ENCODE measurements at regions not wholly inside any gene's neighbourhood (a gene's known extent, or its start where the extent isn't known, plus 50 kb on each side); places are given as distances from the start of the nearest gene placed in this dataset.

DNA sequence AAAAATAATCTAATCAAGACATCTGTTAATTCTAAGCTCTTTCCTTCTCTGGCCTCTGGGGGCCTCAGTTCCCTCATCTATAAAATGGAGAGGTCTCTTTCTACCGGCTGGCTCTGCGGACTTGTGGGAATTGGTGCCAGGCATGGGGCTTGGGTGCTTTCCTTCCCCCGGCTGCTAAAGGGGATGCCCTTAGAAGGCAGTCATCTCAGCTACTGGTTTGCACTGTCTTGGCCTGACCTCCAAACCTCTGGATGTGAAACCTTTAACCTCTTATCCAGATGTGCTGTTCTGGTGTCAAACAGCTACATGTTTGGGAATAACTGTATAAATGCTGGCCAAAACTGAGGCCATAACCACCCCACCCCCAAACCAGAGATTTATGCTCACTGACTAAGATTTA, 320.0 kb downstream of the RPS24 start:
- Mint-ChIP-seq H3K4me1 (ENCODE audit: unreplicated experiment) (no peaks in the 10 kb centered on the region), H3K27me3 (ENCODE audit: unreplicated experiment) (peaks cover 3% of the 10 kb centered on the region), H3K9me3 (ENCODE audit: unreplicated experiment) (no peaks in the 10 kb centered on the region), H3K27ac (ENCODE audit: unreplicated experiment) (no peak overlapping the region), H3K4me3 (ENCODE audit: unreplicated experiment) (no peak overlapping the region), H3K36me3 (ENCODE audit: low read depth, unreplicated experiment) (no peaks in the 10 kb centered on the region)
- TF ChIP-seq, protein P1, sequence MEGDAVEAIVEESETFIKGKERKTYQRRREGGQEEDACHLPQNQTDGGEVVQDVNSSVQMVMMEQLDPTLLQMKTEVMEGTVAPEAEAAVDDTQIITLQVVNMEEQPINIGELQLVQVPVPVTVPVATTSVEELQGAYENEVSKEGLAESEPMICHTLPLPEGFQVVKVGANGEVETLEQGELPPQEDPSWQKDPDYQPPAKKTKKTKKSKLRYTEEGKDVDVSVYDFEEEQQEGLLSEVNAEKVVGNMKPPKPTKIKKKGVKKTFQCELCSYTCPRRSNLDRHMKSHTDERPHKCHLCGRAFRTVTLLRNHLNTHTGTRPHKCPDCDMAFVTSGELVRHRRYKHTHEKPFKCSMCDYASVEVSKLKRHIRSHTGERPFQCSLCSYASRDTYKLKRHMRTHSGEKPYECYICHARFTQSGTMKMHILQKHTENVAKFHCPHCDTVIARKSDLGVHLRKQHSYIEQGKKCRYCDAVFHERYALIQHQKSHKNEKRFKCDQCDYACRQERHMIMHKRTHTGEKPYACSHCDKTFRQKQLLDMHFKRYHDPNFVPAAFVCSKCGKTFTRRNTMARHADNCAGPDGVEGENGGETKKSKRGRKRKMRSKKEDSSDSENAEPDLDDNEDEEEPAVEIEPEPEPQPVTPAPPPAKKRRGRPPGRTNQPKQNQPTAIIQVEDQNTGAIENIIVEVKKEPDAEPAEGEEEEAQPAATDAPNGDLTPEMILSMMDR (IDR thresholded peaks at IDR 0.05; ENCODE audit: unreplicated experiment), result no peak
- no peak for DNase-seq (ENCODE audit: low spot score)

DNA sequence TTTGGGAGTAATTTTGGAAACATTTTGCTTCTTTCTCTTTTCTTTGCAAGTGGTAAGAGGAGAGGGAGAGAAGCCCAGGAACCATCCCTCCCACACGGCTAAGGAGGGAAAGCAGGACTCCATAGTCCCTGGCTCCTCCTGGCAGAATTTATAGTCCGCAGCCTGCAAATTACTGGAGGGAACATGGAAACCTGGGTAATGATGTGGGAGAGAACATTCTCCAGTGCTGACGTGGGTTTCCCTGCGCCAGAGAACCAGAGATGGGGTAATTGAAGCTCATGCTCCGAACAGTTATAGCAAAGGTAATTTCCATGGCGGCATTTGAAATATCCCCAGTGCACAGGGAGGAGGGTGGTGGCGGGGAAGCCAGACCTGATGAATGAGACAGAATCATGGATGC, 320.4 kb downstream of the RPS24 start:
- Mint-ChIP-seq H3K4me1 (ENCODE audit: unreplicated experiment) (no peaks in the 10 kb centered on the region), H3K27me3 (ENCODE audit: unreplicated experiment) (peaks cover 3% of the 10 kb centered on the region), H3K36me3 (ENCODE audit: low read depth, unreplicated experiment) (no peaks in the 10 kb centered on the region), H3K27ac (ENCODE audit: unreplicated experiment) (no peak overlapping the region), H3K9me3 (ENCODE audit: unreplicated experiment) (no peaks in the 10 kb centered on the region), H3K4me3 (ENCODE audit: unreplicated experiment) (no peak overlapping the region)
- TF ChIP-seq, protein P1 (IDR thresholded peaks at IDR 0.05; ENCODE audit: unreplicated experiment), result no peak
- DNase-seq (ENCODE audit: low spot score), result no peak

DNA sequence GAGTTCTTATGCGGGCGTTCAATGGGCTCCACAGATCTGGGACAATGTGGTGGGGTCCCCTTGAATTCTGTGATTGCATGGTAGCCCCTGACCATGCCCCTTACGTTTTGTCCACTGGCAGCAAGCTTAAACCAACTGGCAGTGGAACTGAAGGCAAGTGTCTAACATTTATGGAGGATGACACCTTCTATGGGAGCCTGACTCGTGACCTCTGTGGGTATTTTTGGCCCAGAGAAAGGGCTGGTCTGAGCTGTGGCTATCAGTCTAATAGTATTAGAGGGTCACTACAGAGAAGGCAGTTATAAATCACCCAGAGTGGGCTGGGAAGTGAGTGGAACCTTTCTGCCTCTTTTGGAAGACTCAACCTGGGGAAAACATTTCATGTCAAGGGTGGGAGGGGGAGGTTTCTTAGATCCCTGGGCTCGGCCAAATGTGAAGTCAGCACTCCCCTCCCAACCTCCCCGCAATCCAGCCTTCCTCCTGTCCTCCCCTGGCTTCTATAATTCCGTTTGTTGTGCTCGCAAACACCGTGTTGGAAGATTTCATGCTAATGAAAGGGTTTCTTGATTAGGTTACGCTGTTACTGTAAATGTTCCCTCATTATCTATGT, 322.7 kb downstream of the RPS24 start:
- Mint-ChIP-seq H3K27me3 (ENCODE audit: unreplicated experiment) (peaks cover 7% of the 10 kb centered on the region), H3K9me3 (ENCODE audit: unreplicated experiment) (no peaks in the 10 kb centered on the region), H3K27ac (ENCODE audit: unreplicated experiment) (no peak overlapping the region), H3K4me3 (ENCODE audit: unreplicated experiment) (no peak overlapping the region), H3K4me1 (ENCODE audit: unreplicated experiment) (no peaks in the 10 kb centered on the region), H3K36me3 (ENCODE audit: low read depth, unreplicated experiment) (no peaks in the 10 kb centered on the region)
- DNase-seq (ENCODE audit: low spot score), result no peak
- TF ChIP-seq, protein P1 (IDR thresholded peaks at IDR 0.05; ENCODE audit: unreplicated experiment), result no peak

DNA sequence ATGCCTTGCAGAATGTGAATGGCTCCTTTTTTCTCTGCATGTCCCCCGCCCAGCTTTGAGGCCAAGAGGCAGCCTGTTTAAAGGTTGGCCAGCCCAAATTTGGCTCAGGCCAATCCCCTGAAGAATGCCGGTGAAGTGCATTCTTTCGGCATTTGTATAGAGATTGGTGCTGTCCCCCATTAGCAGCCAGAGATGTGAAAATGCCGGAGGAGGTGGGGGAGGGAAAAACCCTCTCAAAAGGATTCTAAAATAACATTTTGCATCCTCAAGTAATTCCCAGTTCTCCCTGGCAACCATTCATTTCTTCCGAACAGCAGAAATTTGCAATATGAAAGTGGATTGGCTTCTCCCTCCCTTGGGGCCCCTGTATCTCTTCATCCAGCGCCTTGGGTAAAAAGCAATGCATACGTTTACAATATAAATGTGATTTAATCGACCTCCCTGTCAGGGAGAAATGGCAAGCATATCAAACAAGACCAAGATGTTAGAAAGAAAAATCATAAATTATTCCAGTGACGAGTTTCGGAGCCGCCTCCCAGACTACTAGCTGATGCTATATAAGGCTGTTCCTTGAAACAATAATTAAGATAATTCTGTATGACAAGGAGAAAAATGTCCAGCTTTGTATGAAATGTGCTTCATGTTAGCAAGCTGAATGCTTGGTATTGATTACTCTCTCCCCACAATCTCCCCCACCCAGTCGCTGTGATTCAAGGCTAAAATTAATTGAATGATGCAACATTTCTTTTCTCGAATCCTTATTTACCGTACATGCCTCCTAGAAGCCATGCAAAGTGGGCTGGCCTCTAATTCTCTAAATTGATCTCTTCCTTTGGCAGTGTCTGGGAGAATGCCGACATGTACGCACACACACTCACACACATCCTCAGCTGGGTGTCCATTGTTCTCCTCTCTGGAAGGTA, 323.7 kb downstream of the RPS24 start:
- Mint-ChIP-seq H3K36me3 (ENCODE audit: low read depth, unreplicated experiment) (no peaks in the 10 kb centered on the region), H3K27ac (ENCODE audit: unreplicated experiment) (no peak overlapping the region), H3K9me3 (ENCODE audit: unreplicated experiment) (no peaks in the 10 kb centered on the region), H3K27me3 (ENCODE audit: unreplicated experiment) (peaks cover 8% of the 10 kb centered on the region), H3K4me3 (ENCODE audit: unreplicated experiment) (no peak overlapping the region), H3K4me1 (ENCODE audit: unreplicated experiment) (peaks cover 9% of the 10 kb centered on the region)
- no peak for DNase-seq (ENCODE audit: low spot score)
- TF ChIP-seq, protein P1 (IDR thresholded peaks at IDR 0.05; ENCODE audit: unreplicated experiment), result no peak

- Mint-ChIP-seq H3K36me3 (ENCODE audit: low read depth, unreplicated experiment) (no peaks in the 10 kb centered on the region), H3K4me3 (ENCODE audit: unreplicated experiment) (no peak overlapping the region), H3K27ac (ENCODE audit: unreplicated experiment) (no peak overlapping the region), H3K4me1 (ENCODE audit: unreplicated experiment) (peaks cover 18% of the 10 kb centered on the region), H3K27me3 (ENCODE audit: unreplicated experiment) (peaks cover 6% of the 10 kb centered on the region), H3K9me3 (ENCODE audit: unreplicated experiment) (no peaks in the 10 kb centered on the region)
- no peak for DNase-seq (ENCODE audit: low spot score)
- TF ChIP-seq, protein P1 (IDR thresholded peaks at IDR 0.05; ENCODE audit: unreplicated experiment), result no peak
These were observed 324.7 kb downstream of the RPS24 start for GRCh38 chr10:78358351-78358750.
